HG03571 (cell line): ENCODE measurements at regions not wholly inside any gene's neighbourhood (a gene's known extent, or its start where the extent isn't known, plus 50 kb on each side); places are given as distances from the start of the nearest gene placed in this dataset.

Source experiments
- ATAC-seq: cut with Tn5 transposase; IDR thresholded peaks from one replicate; pipeline ENCODE4 v1.9.1; 2021; ENCODE audit not compliant: unreplicated experiment

- no peak for ATAC-seq
Observed at GRCh38 chr11:38315151-38315550, 1717.1 kb upstream of the RAG2 start.

GRCh38 chr11:38307455-38307854 lies 1709.4 kb upstream of the RAG2 start:
- ATAC-seq: no peak

GRCh38 chr11:38305682-38306081 lies 1707.6 kb upstream of the RAG2 start:
- no peak for ATAC-seq

GRCh38 chr11:38304926-38305325 lies 1706.9 kb upstream of the RAG2 start:
- ATAC-seq: no peak

- no peak for ATAC-seq
Observed at GRCh38 chr11:38302564-38302963, 1704.5 kb upstream of the RAG2 start.

- no peak for ATAC-seq
Observed at GRCh38 chr11:38300570-38300969, 1702.5 kb upstream of the RAG2 start.

GRCh38 chr11:38296211-38296776 lies 1698.3 kb upstream of the RAG2 start:
- no peak for ATAC-seq

- ATAC-seq: no peak
Observed at GRCh38 chr11:38282718-38283117, 1684.7 kb upstream of the RAG2 start.

- ATAC-seq: no peak
Observed at GRCh38 chr11:38278457-38279141, 1680.6 kb upstream of the RAG2 start.

GRCh38 chr11:38274031-38274430 lies 1676.0 kb upstream of the RAG2 start:
- no peak for ATAC-seq

GRCh38 chr11:38272376-38272775 lies 1674.3 kb upstream of the RAG2 start:
- no peak for ATAC-seq

GRCh38 chr11:38266691-38267090 lies 1668.7 kb upstream of the RAG2 start:
- ATAC-seq: no peak

- ATAC-seq: no peak
Observed at GRCh38 chr11:38256436-38256835, 1658.4 kb upstream of the RAG2 start.

GRCh38 chr11:38254913-38255312 lies 1656.9 kb upstream of the RAG2 start:
- ATAC-seq: no peak

GRCh38 chr11:38252620-38253019 lies 1654.6 kb upstream of the RAG2 start:
- ATAC-seq: no peak

GRCh38 chr11:38246451-38246850 lies 1648.4 kb upstream of the RAG2 start:
- ATAC-seq: no peak

- no peak for ATAC-seq
Observed at GRCh38 chr11:38226684-38227083, 1628.6 kb upstream of the RAG2 start.

GRCh38 chr11:38221295-38221694 lies 1623.3 kb upstream of the RAG2 start:
- no peak for ATAC-seq

- no peak for ATAC-seq
Observed at GRCh38 chr11:38219636-38220035, 1621.6 kb upstream of the RAG2 start.

GRCh38 chr11:38208951-38209350 lies 1610.9 kb upstream of the RAG2 start:
- no peak for ATAC-seq

GRCh38 chr11:38206663-38207062 lies 1608.6 kb upstream of the RAG2 start:
- no peak for ATAC-seq

GRCh38 chr11:38191101-38191500 lies 1593.1 kb upstream of the RAG2 start:
- ATAC-seq: no peak
